Islet of Langerhans (tissue), 1 donor: ENCODE measurements at regions not wholly inside any gene's neighbourhood (a gene's known extent, or its start where the extent isn't known, plus 50 kb on each side); places are given as distances from the start of the nearest gene placed in this dataset.
"Not testable (repeated sequence)": the region's sequence is repeated elsewhere in the genome, so short reads cannot be mapped to it uniquely, and the experiment has no call there.

ENCODE experiments used
- FAIRE-seq: peaks from one replicate; lab custom pipeline; 2011; peaks lifted over from hg19 to GRCh38; lab: Jason Lieb, UNC

DNA sequence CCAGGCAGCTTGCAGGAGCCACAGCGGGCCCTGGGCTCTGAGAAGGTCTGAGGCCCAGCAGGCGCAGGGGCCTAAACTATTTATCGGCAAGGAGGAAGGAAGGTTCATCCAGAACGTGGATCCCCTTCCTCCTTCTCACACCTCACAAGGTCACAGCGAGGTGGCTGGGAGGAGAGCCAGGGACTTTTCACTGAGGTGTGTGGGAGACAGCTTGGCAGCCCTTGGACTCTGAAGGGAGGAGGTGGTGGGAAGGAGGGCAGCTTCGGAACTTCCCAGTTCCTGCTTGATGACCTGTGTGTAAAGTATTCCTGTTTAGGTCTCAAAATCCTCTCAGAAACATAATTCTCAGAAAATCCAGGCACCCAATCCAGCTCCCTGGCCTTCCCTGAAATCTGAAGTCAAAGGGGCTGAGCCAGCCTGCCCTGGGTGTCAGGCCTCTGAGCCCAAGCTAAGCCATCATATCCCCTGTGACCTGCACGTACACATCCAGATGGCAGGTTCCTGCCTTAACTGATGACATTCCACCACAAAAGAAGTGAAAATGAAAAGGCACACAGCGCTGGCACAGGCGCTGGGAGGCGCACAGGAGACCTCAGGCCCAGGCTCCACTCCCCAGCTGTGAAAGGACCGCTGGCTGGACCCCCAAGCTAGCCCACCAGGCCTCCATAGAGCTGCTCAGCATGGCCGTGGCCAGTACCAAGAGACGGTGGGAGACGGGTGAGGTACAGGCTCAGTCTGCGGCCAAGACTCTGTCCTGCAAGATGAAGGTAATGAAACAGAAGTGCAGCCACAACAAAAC lies 269.4 kb upstream of the FRG2C start:
- FAIRE-seq = not testable (repeated sequence)

- FAIRE-seq = no peak
These were observed 268.4 kb upstream of the FRG2C start for GRCh38 chr3:75395580-75396315.

DNA sequence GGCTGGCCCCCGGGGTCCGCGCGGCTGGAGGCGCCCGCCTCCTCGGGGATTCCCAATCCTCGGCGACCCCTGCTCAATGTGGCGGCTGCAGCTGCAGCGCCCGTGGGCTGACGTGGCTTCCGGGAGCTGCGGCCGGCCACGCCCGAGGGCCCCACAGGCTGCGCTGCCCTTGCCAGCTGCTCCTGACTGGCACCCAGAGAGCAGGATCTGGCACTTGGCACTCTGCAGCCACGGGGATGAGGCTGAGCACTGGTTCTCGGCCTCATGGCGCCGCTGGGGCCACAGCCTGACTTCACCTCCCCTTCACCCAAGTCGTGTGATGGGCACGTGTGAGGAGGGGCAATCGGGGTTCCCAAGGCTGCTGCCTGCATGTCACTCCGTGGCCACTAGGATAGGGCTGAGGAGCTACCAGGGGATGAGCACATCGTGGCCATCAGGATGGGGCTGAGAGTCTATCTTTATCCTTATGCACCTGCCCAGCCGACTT lies 267.8 kb upstream of the FRG2C start:
- FAIRE-seq = no peak

DNA sequence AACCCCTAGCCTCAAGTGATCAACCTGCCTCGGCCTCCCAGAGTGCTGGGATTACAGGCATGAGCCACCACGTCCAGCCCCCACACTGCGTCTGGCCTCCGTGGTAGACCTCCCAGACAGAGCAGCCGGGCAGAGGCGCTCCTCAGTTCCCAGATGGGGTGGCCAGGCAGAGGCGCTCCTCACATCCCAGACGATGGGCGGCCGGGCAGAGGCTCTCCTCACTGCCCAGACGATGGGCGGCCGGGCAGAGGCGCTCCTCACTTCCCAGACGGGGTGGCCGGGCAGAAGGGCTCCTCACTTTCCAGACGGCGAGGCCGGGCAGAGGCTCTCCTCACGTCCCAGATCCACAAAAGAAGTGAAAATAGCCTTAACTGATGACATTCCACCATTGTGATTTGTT lies 266.6 kb upstream of the FRG2C start:
- FAIRE-seq = not testable (repeated sequence)

- FAIRE-seq = not testable (repeated sequence)
These were observed 241.8 kb upstream of the FRG2C start for GRCh38 chr3:75422101-75422945.

- not testable (repeated sequence) for FAIRE-seq
These were observed 238.7 kb upstream of the FRG2C start for GRCh38 chr3:75425379-75425778.

DNA sequence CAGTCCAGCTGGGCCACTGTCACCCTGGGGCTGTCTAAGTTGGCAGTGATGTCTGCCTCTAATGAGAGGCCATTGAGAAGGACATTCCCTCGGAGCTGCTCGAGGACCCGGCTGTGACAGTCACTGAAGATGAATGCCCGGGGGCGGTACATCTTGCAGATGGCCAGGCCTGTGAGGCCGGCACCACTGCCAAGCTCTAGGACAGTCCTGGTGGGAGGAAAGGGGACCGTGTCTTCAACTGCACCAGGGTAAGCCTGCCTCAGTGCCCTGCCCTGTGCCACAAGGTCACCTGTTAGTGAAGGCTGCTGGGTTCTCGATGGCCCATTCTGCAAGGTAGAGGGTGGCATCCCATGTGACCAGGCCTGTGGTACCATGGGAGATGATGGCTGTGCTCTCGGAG lies 236.6 kb upstream of the FRG2C start:
- FAIRE-seq = not testable (repeated sequence)

DNA sequence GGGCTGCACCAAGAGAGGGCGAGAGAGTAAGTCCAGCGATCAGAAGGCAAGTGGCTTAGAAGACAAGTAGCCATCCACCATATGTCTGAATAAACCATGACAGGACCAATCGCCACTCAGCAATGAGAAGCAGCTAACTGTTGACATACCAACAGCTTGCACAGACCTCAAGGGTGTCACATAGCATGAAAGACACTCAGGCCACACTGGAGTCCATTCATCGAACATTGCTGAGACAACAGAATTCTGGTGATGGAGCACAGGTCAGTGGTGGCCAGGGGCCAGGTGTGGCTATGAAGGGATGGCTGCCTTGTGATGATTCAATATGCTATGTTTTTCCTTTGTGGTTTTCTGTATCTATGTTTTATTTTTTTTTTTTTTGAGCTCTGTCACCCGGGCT lies 236.2 kb upstream of the FRG2C start:
- FAIRE-seq = not testable (repeated sequence)

DNA sequence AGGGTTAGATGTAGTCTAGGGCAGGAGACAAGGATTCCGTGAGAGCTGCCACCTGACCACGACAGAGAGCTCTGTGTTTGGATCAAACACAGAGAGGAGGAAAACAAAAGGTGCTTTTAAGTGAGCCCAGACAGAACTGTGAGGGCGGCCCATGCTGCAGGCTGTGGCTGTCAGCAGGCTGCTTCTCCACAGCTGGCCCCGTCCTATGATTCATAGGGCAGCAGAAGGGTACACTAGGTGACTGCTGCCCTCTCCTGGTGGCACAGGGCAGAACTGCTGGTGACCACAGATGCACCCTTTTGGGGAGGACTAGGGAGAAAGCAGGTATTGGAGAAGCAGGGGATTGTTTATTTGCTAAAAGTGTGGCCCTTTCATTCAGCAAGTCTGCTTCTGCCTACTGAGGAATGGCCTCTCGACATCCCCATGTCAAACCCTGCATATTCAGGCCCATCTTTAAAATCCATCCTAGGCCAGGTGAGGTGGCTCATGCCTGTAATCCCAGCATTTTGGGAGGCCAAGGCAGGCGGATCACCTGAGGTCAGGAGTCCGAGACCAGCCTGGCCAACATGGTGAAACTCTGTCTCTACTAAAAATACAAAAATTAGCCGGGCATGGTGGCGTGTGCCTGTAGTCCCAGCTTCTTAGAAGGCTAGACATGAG lies 234.4 kb upstream of the FRG2C start:
- FAIRE-seq = not testable (repeated sequence)

DNA sequence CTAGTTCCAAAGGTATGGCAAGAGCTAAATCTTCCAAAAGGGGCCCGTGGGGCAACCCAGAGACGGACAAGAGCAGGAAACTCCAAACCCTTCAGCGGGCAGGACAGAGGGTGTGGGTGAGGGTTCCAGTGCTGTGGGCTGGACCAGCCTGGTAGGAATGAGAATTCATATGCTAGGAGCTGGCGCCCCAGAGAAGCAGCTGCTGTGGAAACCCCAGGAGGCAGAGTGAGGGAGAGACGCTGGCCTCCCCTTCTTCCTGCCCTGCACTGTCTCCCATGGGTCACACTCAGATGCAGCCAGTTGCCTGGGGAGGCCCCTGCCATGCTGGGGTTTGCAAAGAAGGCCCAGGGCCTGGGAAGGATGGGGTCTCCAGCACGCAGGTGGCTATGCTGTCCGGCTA lies 233.7 kb upstream of the FRG2C start:
- FAIRE-seq = not testable (repeated sequence)

DNA sequence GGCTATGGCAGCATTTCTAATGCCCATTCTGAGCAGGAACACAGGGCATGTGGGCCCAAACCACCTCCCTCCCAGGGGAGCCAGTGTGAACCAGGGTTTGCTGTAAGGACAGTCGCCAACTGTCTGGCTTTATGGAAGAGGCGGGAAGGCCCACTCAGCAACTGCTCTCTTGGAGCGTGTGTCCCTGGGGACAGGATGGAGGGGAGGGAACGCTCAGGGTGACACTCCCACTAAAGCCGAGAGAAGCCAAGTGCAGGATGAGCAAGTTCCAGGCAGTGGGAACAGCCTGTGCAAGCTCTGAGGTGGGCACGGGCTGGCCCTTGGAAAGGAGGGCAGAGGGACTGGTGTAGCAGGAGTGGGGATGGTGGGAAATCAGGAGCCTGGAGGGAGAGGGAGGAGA lies 233.0 kb upstream of the FRG2C start:
- not testable (repeated sequence) for FAIRE-seq

GRCh38 chr3:75432466-75432865 lies 231.7 kb upstream of the FRG2C start:
- not testable (repeated sequence) for FAIRE-seq

GRCh38 chr3:75432885-75433284 lies 231.2 kb upstream of the FRG2C start:
- FAIRE-seq = not testable (repeated sequence)

- FAIRE-seq = not testable (repeated sequence)
These were observed 230.8 kb upstream of the FRG2C start for GRCh38 chr3:75433295-75433694.

GRCh38 chr3:75434276-75434912 lies 229.7 kb upstream of the FRG2C start:
- FAIRE-seq = not testable (repeated sequence)

- FAIRE-seq = not testable (repeated sequence)
These were observed 229.0 kb upstream of the FRG2C start for GRCh38 chr3:75434913-75435793.

GRCh38 chr3:75435794-75436400 lies 228.2 kb upstream of the FRG2C start:
- FAIRE-seq = not testable (repeated sequence)

GRCh38 chr3:75440986-75441385 lies 223.1 kb upstream of the FRG2C start:
- not testable (repeated sequence) for FAIRE-seq

DNA sequence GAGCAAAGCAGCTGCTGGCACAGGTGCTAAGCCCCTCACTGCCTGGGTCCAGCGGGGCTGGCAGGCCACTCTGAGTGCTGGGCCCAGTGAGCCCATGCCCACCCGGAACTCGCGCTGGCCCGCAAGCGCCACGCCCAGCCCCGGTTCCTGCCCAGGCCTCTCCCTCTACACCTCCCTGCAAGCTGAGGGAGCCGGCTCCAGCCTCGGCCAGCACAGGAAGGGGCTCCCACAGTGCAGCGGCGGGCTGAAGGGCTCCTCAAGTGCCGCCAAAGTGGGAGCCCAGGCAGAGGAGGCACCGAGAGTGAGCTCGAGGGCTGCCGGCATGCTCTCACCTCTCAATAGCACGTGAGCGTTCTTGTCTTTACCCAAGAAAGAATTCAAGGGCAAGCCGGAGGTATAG lies 219.5 kb upstream of the FRG2C start:
- not testable (repeated sequence) for FAIRE-seq

GRCh38 chr3:75445234-75445633 lies 218.9 kb upstream of the FRG2C start:
- not testable (repeated sequence) for FAIRE-seq
